ENCODE measurements at regions not wholly inside any gene's neighbourhood (a gene's known extent, or its start where the extent isn't known, plus 50 kb on each side); places are given as distances from the start of the nearest gene placed in this dataset.

GRCh38 chr5:82894716-82895115 is 182.5 kb downstream of the TMEM167A start:
- DNase-seq (ENCODE audit: low spot score) = no peak

DNA sequence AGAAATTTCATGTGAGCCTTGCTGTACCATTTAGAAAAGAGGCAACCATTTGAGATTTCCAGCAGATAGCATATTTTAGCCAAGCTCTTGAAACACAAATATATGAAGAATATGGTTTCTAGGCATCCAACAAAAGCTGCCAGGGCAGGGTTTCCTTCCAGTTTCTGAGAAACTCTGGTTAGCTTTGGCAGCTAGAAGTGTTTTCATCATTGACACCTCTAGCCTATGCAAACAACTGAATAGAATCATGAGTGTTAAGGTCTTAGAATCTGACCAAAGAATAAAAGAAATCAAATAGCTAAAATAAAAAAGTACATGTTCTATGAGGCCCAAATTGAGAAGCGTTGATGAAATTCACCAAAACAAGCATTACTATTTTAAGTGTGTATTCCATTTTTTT is 188.1 kb downstream of the TMEM167A start:
- DNase-seq (ENCODE audit: low spot score) = no peak

GRCh38 chr5:82886911-82887310 is 190.3 kb downstream of the TMEM167A start:
- DNase-seq (ENCODE audit: low spot score) = no peak

- no peak for DNase-seq (ENCODE audit: low spot score)
Observed at GRCh38 chr5:82885627-82886389, 191.4 kb downstream of the TMEM167A start.

DNA sequence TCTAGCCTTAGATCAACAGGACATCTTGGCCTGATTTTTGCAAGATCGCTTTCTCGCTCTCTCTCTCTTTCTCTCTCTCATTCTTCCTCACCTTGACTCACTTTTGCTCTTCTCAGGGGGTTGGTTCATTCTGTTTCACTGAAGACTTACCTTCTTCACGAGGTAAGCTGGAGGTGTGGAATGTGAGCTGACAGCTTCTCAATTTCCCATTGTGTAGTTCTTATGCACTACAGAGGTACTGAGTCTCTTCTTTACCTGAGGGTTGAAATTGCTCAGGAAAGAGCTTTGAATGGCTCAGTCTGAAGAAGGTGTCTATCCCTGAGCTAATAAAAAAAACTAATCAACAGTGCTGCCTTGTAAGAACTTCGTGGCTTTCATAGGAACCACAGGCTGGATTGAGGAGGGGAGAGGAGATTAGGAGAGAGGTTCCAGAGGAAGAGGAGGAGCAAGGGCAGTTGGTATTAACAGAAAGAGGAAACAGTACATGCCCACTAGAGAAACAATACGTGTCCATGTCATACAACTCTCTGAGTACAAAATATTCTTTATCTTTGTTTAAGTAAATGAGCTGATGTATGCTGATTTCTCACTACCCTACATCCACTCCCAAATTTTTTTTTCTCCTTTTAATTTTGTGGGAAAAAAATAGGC is 192.2 kb downstream of the TMEM167A start:
- DNase-seq (ENCODE audit: low spot score) = no peak

DNA sequence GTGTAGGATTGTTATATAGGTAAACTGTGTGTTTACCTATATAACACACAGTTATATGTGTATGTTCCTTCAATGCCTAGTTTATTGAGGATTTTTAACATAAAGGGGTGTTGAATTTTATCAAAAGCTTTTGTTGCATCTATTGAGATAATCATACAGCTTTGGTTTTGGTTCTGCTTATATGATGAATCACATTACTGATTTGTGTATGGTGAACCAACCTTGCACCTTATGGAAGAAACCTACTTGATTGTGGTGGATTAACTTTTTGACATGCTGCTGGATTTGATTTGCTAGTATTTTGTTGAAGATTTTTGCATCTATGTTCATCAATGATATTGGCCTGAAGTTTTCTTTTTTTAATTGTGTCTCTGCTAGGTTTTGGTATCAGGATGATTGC is 194.9 kb downstream of the TMEM167A start:
- DNase-seq (ENCODE audit: low spot score) = no peak

GRCh38 chr5:82881571-82882174 is 195.5 kb downstream of the TMEM167A start:
- no peak for DNase-seq (ENCODE audit: low spot score)

DNA sequence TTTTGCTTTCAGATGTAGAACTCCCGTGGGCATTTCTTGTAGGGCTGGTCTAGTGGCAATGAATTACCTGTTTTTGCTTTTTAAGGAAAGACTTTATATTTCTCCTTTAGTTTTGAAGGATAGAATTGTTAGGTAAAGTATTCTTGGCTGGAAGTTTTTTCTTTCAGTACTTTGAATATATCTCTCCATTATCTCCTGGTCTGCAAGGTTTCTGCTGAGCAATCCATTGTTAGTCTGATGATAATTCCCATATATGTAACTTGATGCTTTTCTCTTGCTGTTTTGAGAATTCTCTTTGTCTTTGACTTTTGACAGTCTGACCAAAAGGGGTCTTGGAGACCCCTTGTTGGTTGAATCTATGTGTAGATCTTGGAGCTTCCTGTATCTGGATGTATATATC is 198.1 kb downstream of the TMEM167A start:
- DNase-seq (ENCODE audit: low spot score) = no peak

- DNase-seq (ENCODE audit: low spot score) = peak; percentile 1
Observed at GRCh38 chr5:82873452-82873851, 203.7 kb downstream of the TMEM167A start.

DNA sequence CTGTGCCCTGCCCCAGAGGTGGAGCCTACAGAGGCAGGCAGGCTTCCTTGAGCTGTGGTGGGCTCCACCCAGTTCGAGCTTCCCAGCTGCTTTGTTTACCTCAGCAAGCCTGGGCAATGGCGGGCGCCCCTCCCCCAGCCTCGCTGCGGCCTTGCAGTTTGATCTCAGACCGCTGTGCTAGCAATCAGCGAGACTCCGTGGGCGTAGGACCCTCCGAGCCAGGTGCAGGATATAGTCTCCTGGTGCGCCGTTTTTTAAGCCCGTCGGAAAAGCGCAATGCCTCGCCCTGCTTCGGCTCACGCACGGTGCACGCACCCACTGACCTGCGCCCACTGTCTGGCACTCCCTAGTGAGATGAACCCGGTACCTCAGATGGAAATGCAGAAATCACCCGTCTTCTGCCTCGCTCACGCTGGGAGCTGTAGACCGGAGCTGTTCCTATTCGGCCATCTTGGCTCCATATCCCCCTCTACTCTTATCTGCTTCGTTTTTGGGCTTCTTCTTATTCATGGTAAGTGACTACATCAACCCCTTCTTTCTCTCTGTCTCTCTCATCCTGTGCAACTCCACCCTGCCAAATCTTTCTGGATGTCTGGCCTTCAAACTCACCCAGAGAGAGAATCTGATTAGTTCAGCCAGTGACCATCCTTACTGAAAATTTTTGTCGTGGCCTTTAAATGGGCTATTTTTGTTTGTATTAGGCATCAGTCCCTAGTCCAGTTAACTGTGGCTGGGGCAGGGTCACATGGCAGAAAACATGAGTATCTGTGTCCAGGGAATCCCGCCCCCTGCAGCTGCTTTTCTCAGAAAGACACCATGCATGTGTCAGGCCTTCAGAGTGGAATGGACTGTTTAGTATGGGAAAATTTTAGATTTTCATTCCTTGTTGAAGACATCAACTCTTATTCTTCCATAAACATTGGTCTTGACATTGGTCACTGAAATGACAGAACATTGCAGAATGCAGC is 204.6 kb downstream of the TMEM167A start:
- peak; percentile 8 for DNase-seq (ENCODE audit: low spot score)

DNA sequence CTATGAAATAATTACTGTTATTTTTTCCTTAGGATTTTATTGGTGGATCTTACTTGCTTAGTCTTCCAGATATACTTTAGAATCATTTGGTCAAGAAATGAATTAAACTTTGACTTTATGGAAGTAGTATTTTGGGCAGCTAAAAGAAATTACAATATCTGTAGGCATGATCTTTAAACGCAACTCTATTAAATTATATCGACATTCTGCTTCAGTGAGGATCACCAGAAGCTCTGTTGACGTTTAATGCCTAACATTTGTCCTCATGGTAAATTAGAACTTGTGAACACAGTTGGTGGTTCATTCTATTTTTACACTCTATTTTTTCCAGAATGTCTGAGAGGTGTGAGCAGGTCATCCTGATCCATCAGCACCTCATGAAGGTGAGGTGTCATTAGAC is 211.6 kb downstream of the TMEM167A start:
- no peak for DNase-seq (ENCODE audit: low spot score)

DNA sequence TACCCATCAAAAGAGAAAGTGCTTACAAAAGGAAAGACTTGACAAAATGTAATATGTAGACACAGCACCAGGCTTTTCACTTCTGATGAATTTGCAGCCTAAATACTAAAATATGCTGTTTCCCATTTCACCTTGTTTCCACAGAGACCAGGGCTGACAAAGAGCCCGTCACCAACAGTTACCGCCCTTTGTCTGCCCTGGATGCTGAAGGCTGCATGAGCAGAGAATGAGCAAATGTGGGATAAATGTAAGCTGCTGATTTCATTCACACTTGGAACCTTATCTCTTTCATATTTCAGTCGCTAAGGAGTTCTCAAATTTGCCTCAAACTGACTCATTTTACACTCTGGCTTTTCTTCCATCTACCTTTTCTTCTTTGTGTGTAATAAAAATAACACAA is 213.9 kb downstream of the TMEM167A start:
- DNase-seq (ENCODE audit: low spot score) = no peak

GRCh38 chr5:82862711-82863110 is 214.5 kb downstream of the TMEM167A start:
- DNase-seq (ENCODE audit: low spot score) = no peak

- no peak for DNase-seq (ENCODE audit: low spot score)
Observed at GRCh38 chr5:82862261-82862660, 214.9 kb downstream of the TMEM167A start.

- DNase-seq (ENCODE audit: low spot score) = no peak
Observed at GRCh38 chr5:82861701-82862100, 215.5 kb downstream of the TMEM167A start.

- DNase-seq (ENCODE audit: low spot score) = no peak
Observed at GRCh38 chr5:82859451-82860140, 217.6 kb downstream of the TMEM167A start.

GRCh38 chr5:82858151-82859025 is 218.8 kb downstream of the TMEM167A start:
- no peak for DNase-seq (ENCODE audit: low spot score)

DNA sequence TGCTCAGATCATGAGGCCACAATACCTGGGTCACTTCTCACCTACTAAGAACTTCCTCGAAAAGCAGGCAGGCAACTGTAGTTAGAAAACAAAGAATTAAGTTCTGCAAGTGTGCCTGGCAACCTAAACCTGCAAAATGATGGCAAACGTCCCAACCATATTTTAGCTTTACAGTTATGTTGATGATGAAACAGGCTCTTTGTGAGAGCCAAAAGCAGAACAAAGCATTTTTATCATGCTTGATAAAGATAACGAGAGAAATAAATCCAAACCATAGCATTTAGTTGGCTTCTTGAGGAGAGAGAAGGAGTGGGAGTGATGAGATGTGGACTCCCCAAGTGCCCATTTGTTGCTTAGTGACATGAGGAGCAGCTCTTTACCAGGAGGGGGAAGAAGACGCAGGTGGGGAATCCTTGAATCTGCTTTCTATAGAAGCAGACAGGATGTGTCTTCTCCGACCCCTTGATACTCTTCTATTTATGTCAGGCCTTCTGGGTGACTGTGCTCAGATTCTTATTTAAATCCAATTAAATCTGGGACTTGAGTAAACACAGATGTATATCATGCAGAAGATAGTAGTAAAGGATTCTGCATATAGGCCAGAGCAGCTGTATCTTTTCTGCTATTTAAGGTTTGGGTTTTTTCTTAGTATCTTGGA is 221.2 kb downstream of the TMEM167A start:
- no peak for DNase-seq (ENCODE audit: low spot score)

GRCh38 chr5:82854956-82855355 is 222.2 kb downstream of the TMEM167A start:
- DNase-seq (ENCODE audit: low spot score) = no peak

- no peak for DNase-seq (ENCODE audit: low spot score)
Observed at GRCh38 chr5:82851471-82851870, 225.7 kb downstream of the TMEM167A start.

All from SW480 (cell line).